Trophoblast cell (in vitro differentiated cells and primary cell): ENCODE measurements at regions not wholly inside any gene's neighbourhood (a gene's known extent, or its start where the extent isn't known, plus 50 kb on each side); places are given as distances from the start of the nearest gene placed in this dataset.

Experiments used
- DNase-seq, 2 donors: peaks; one replicate each; pipeline ENCODE4 v3.0.0-alpha.2; 2016
- H2AFZ ChIP-seq: 2 replicates; pipeline ENCODE4 v1.6.1; 2013; ENCODE audit warnings: low read length, moderate library complexity, mild to moderate bottlenecking; ENCODE audit not compliant: insufficient read depth, poor library complexity
- H2AK5ac ChIP-seq: 2 replicates; pipeline ENCODE4 v1.6.1; 2013; ENCODE audit warnings: mild to moderate bottlenecking, low read length
- H2BK120ac ChIP-seq: 2 replicates; pipeline ENCODE4 v1.6.1; 2013; ENCODE audit warnings: low read length, mild to moderate bottlenecking, moderate library complexity; ENCODE audit not compliant: insufficient read depth, poor library complexity
- H2BK12ac ChIP-seq: 2 replicates; pipeline ENCODE4 v1.6.1; 2013; ENCODE audit warnings: mild to moderate bottlenecking, low read length, moderate library complexity
- H2BK5ac ChIP-seq: 2 replicates; pipeline ENCODE4 v1.6.1; 2013; ENCODE audit warnings: low read length, low read depth, moderate library complexity, mild to moderate bottlenecking; ENCODE audit not compliant: poor library complexity
- H3K14ac ChIP-seq: 2 replicates; pipeline ENCODE4 v1.6.1; 2013; ENCODE audit warnings: mild to moderate bottlenecking, low read length
- H3K18ac ChIP-seq: 2 replicates; pipeline ENCODE4 v1.6.1; 2013; ENCODE audit warnings: mild to moderate bottlenecking, low read length
- H3K23ac ChIP-seq: 2 replicates; pipeline ENCODE4 v1.6.1; 2013; ENCODE audit warnings: low read length
- H3K27ac ChIP-seq: 2 replicates; pipeline ENCODE4 v1.5.1; 2013; ENCODE audit warnings: low read depth, mild to moderate bottlenecking, inconsistent platforms, low read length, moderate library complexity
- H3K27me3 ChIP-seq: 2 replicates; pipeline ENCODE4 v1.6.1; 2013; ENCODE audit warnings: inconsistent platforms, mild to moderate bottlenecking, low read length, moderate library complexity; ENCODE audit not compliant: insufficient read depth
- H3K36me3 ChIP-seq, 2 experiments: 1 replicate in 1 of 2; 2 replicates in 1 of 2; pipeline ENCODE4 v1.6.1; 2013; ENCODE audit warnings: low read length in 2 of 2, mild to moderate bottlenecking in 2 of 2, moderate library complexity in 1 of 2; ENCODE audit not compliant: insufficient read depth in 2 of 2, control insufficient read depth in 1 of 2
- H3K4ac ChIP-seq: 2 replicates; pipeline ENCODE4 v1.6.1; 2013; ENCODE audit warnings: low read depth, mild to moderate bottlenecking, low read length, moderate library complexity
- H3K4me1 ChIP-seq, 2 experiments: 1 replicate in 1 of 2; 2 replicates in 1 of 2; pipeline ENCODE4 v1.6.1; 2013; ENCODE audit warnings: low read length in 2 of 2, mild to moderate bottlenecking in 2 of 2, moderate library complexity in 1 of 2; ENCODE audit not compliant: insufficient read depth in 2 of 2, control insufficient read depth in 1 of 2
- H3K4me2 ChIP-seq: 2 replicates; pipeline ENCODE4 v1.6.1; 2013; ENCODE audit warnings: inconsistent platforms, mild to moderate bottlenecking, low read length, moderate library complexity
- H3K4me3 ChIP-seq: 2 replicates; pipeline ENCODE4 v1.5.1; 2013; ENCODE audit warnings: mild to moderate bottlenecking, low read depth, low read length, inconsistent platforms
- H3K79me1 ChIP-seq: one replicate; pipeline ENCODE4 v1.6.1; 2013; ENCODE audit warnings: low read length
- H3K79me2 ChIP-seq: 2 replicates; pipeline ENCODE4 v1.6.1; 2013; ENCODE audit warnings: low read length, mild to moderate bottlenecking; ENCODE audit not compliant: control insufficient read depth, insufficient read depth, poor library complexity
- H3K9ac ChIP-seq: 2 replicates; pipeline ENCODE4 v1.6.1; 2013; ENCODE audit warnings: mild to moderate bottlenecking, low read length
- H3K9me3 ChIP-seq: 2 replicates; pipeline ENCODE4 v1.6.1; 2013; ENCODE audit warnings: low read depth, mild to moderate bottlenecking, control low read depth, inconsistent platforms, low read length; ENCODE audit not compliant: insufficient read depth
- H4K12ac ChIP-seq: 2 replicates; pipeline ENCODE4 v1.6.1; 2013; ENCODE audit warnings: low read depth, mild to moderate bottlenecking, low read length, moderate library complexity
- H4K8ac ChIP-seq: 2 replicates; pipeline ENCODE4 v1.6.1; 2013; ENCODE audit warnings: low read depth, mild to moderate bottlenecking, low read length, moderate library complexity
- H4K91ac ChIP-seq: one replicate; pipeline ENCODE4 v1.6.1; 2013; ENCODE audit warnings: low read depth, mild to moderate bottlenecking, low read length, moderate library complexity
- WGBS: extraction: QIAGEN DNeasy Blood & Tissue Kit; methylation state at CpG from one replicate; pipeline ENCODE4 v1.1.7; 2013; ENCODE audit warnings: missing lambda C conversion rate; ENCODE audit not compliant: insufficient read length, insufficient coverage; ENCODE audit errors: extremely low coverage; 5-methylcytosine and 5-hydroxymethylcytosine counted together

DNA sequence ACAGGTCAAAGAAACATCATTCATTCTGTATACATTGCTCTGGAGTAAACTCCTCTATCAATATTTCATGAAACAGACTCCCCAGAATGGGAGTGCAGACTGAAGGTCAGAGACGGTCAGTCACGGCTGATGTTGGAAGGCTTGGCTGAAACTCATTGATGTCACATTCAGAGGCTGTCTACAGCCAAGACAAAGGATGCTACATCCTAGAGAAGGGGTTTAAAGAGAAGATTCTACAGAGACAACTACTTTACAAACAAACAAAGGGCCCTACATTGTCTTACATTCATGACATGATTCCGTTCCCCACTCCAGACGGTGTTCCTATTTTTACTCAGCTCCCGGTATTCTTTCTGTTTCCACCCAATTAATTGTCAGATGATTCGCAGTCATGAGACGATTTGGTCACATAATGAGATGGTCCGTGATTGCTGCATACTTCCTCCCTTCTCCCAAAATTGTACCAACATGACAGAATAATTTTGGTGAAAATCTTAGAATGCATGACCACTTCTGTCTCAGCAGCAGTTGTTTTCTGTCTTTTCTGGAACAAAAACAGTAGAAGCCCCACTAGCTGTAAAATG lies 73.8 kb upstream of the VAV3 start:
- H2BK5ac ChIP-seq: no peak overlapping the region
- no peaks in the 10 kb centered on the region for H3K4me1 ChIP-seq
- no peak overlapping the region for H3K14ac ChIP-seq
- H3K9ac ChIP-seq: no peak overlapping the region
- H3K4me3 ChIP-seq: no peak overlapping the region
- H3K36me3 ChIP-seq: no peaks in the 10 kb centered on the region
- no peak overlapping the region for H3K27ac ChIP-seq
- H4K8ac ChIP-seq: no peak overlapping the region
- H3K4ac ChIP-seq: no peak overlapping the region
- H3K27me3 ChIP-seq: no peaks in the 10 kb centered on the region
- H3K18ac ChIP-seq: no peak overlapping the region
- H4K91ac ChIP-seq: no peak overlapping the region
- no peak overlapping the region for H2AFZ ChIP-seq
- DNase-seq: peak in 1 of 2 donors; percentile 9
- no peak overlapping the region for H3K4me2 ChIP-seq
- H4K12ac ChIP-seq: no peak overlapping the region
- H2AK5ac ChIP-seq: no peak overlapping the region
- no peaks in the 10 kb centered on the region for H3K9me3 ChIP-seq
- H2BK12ac ChIP-seq: no peak overlapping the region
- H3K79me1 ChIP-seq: no peaks in the 10 kb centered on the region
- no peaks in the 10 kb centered on the region for H3K79me2 ChIP-seq
- WGBS: no CpG with 5 or more reads among the region's 8 CpGs
- no peak overlapping the region for H3K23ac ChIP-seq
- H2BK120ac ChIP-seq: no peak overlapping the region

DNA sequence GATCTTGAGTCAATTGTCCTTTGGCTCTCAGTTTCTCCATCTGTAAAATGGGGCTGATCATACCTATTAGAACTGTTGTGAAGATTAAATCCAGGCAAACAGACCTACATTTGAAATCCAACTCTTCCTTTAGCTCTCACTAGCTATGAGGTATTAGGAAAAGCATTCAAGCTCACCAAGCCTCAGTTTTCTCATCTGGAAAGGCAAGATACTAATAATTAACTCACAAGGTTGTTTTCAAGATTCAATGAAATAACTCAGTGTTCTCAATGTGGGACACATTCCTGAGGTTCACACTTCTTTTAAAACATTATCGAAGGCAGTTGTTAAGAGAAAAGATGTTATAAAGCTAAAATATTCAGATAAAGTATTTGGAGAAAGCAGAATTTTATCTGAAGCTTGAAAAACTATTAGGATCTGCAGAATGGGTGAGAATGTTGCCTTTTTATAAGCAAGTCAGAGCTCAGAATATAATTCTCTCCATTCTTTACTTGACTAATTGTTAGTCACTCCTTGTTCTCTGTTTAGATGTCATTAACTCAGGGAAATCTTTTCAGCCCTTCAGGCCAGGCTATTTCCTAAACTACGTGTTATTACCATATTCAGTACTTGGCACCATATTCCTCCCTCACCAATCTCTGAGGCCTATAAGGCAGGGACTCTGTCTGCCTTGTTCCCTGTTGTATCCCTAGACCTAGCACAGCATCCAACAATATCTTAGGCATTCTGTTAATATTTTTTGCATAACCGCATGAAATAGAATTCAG lies 72.0 kb upstream of the VAV3 start:
- H3K4me1 ChIP-seq: no peaks in the 10 kb centered on the region
- H3K9ac ChIP-seq: no peak overlapping the region
- DNase-seq: no peak
- H2BK120ac ChIP-seq: no peak overlapping the region
- H3K4ac ChIP-seq: no peak overlapping the region
- no peak overlapping the region for H3K27ac ChIP-seq
- H4K8ac ChIP-seq: no peak overlapping the region
- no peak overlapping the region for H2BK12ac ChIP-seq
- no peaks in the 10 kb centered on the region for H3K27me3 ChIP-seq
- H3K23ac ChIP-seq: no peak overlapping the region
- no peaks in the 10 kb centered on the region for H3K79me2 ChIP-seq
- H3K9me3 ChIP-seq: no peaks in the 10 kb centered on the region
- no peak overlapping the region for H4K12ac ChIP-seq
- no peak overlapping the region for H3K14ac ChIP-seq
- no peaks in the 10 kb centered on the region for H3K36me3 ChIP-seq
- no peak overlapping the region for H3K4me3 ChIP-seq
- H3K4me2 ChIP-seq: no peak overlapping the region
- WGBS: no CpG with 5 or more reads among the region's 3 CpGs
- H3K18ac ChIP-seq: no peak overlapping the region
- no peaks in the 10 kb centered on the region for H3K79me1 ChIP-seq
- no peak overlapping the region for H2BK5ac ChIP-seq
- no peak overlapping the region for H4K91ac ChIP-seq
- no peak overlapping the region for H2AFZ ChIP-seq
- H2AK5ac ChIP-seq: no peak overlapping the region

DNA sequence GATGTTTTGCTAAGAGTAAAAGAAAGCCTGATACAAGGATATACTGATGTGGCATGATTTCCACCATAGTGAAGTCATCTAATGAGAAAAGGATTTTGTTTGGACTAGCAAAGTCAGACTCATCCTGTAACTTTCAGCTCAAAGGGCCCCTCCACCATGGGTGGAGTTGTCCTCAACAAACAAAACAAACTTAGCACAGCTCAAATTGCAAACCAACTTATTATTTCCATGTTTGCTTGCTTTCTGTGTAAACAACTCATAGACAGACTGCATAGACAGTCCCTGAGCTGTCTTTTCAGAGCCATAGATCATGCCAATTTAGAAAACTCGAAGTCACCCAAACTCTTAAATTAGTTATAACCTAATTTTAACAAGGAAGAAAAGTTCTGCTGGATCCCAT lies 69.4 kb upstream of the VAV3 start:
- H3K4me3 ChIP-seq: no peak overlapping the region
- H3K4me2 ChIP-seq: no peak overlapping the region
- no peak overlapping the region for H2BK12ac ChIP-seq
- H3K9me3 ChIP-seq: no peaks in the 10 kb centered on the region
- no peaks in the 10 kb centered on the region for H3K27me3 ChIP-seq
- H3K18ac ChIP-seq: no peak overlapping the region
- H3K4ac ChIP-seq: no peak overlapping the region
- DNase-seq: no peak
- no peak overlapping the region for H4K8ac ChIP-seq
- H3K14ac ChIP-seq: no peak overlapping the region
- H4K12ac ChIP-seq: no peak overlapping the region
- no peak overlapping the region for H3K27ac ChIP-seq
- H3K79me2 ChIP-seq: no peaks in the 10 kb centered on the region
- no peaks in the 10 kb centered on the region for H3K4me1 ChIP-seq
- no peak overlapping the region for H2AK5ac ChIP-seq
- no peak overlapping the region for H3K23ac ChIP-seq
- H4K91ac ChIP-seq: no peak overlapping the region
- H2BK120ac ChIP-seq: no peak overlapping the region
- no peaks in the 10 kb centered on the region for H3K36me3 ChIP-seq
- H2BK5ac ChIP-seq: no peak overlapping the region
- no peak overlapping the region for H3K9ac ChIP-seq
- no peak overlapping the region for H2AFZ ChIP-seq
- no CpG with 5 or more reads among the region's 1 CpG for WGBS
- H3K79me1 ChIP-seq: no peaks in the 10 kb centered on the region

DNA sequence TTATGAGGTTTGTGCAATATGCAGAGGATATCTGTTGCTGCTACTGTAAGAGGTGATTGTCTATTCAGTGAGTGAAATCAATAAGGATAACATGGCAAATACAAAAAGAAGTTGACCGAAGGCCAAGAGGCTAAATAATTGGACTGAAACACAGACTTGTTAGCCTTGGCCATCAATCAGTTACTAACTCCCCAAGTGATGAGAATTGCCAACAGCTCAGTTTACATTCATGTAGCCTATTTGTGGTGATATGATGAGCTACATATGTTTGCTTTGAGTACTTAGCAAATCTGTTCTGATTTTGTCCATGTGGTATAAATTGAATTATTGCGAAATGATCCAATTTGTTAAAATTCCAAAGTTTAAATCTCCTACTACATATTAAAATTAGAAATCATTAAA lies 68.6 kb upstream of the VAV3 start:
- no peak overlapping the region for H3K4me2 ChIP-seq
- no peak overlapping the region for H2AFZ ChIP-seq
- no peaks in the 10 kb centered on the region for H3K79me2 ChIP-seq
- H4K8ac ChIP-seq: no peak overlapping the region
- H3K23ac ChIP-seq: no peak overlapping the region
- no peaks in the 10 kb centered on the region for H3K36me3 ChIP-seq
- no peaks in the 10 kb centered on the region for H3K9me3 ChIP-seq
- H2BK12ac ChIP-seq: no peak overlapping the region
- H2BK5ac ChIP-seq: no peak overlapping the region
- H4K12ac ChIP-seq: no peak overlapping the region
- H2BK120ac ChIP-seq: no peak overlapping the region
- H3K14ac ChIP-seq: no peak overlapping the region
- H3K27ac ChIP-seq: no peak overlapping the region
- WGBS: no CpG with 5 or more reads among the region's 2 CpGs
- no peaks in the 10 kb centered on the region for H3K4me1 ChIP-seq
- H3K9ac ChIP-seq: no peak overlapping the region
- no peaks in the 10 kb centered on the region for H3K27me3 ChIP-seq
- H3K18ac ChIP-seq: no peak overlapping the region
- H3K79me1 ChIP-seq: no peaks in the 10 kb centered on the region
- H3K4me3 ChIP-seq: no peak overlapping the region
- no peak for DNase-seq
- H4K91ac ChIP-seq: no peak overlapping the region
- H2AK5ac ChIP-seq: no peak overlapping the region
- no peak overlapping the region for H3K4ac ChIP-seq
